CD4-positive, alpha-beta T cell (primary cell): ENCODE measurements at regions not wholly inside any gene's neighbourhood (a gene's known extent, or its start where the extent isn't known, plus 50 kb on each side); places are given as distances from the start of the nearest gene placed in this dataset.

Experiments
- ATAC-seq: fragments of 200-7000 bp; cut with Tn5 transposase; one replicate; pipeline ENCODE4 v1.10.0; 2022; ENCODE audit warnings: mild to moderate bottlenecking; ENCODE audit not compliant: poor library complexity
- CTCF ChIA-PET: fragments of 350-600 bp; sonication (Branson Sonifier 250); formaldehyde crosslinking; loops from one replicate; lab custom pipeline; 2021; ENCODE audit warnings: antibody characterized with exemption, inconsistent platforms; lab: Charles Lee
- POLR2A ChIA-PET: fragments of 350-600 bp; sonication (Branson Sonifier 250); formaldehyde crosslinking; loops from one replicate; lab custom pipeline; 2021; ENCODE audit warnings: antibody characterized with exemption, inconsistent platforms; lab: Charles Lee
- DNase-seq, 14 experiments: peaks; one replicate each; pipeline ENCODE4 v3.0.0-alpha.2; 2013 to 2020; ENCODE audit warnings: mixed read lengths in 2 of 14
- H3K27ac ChIP-seq, 2 donors: one replicate each; pipeline versions ENCODE4 v1.5.1 to v1.7.0; 2013; ENCODE audit warnings: low read length in 2 of 2, low read depth in 1 of 2, mild to moderate bottlenecking in 1 of 2
- H3K27me3 ChIP-seq, 2 experiments: 1 replicate in 1 of 2; 2 replicates in 1 of 2; pipeline versions ENCODE4 v1.6.1 to v1.7.0; 2013; ENCODE audit warnings: low read length in 2 of 2, control low read depth in 1 of 2, mild to moderate bottlenecking in 1 of 2, moderate library complexity in 1 of 2; ENCODE audit not compliant: insufficient read depth in 2 of 2, control insufficient read depth in 1 of 2
- H3K36me3 ChIP-seq: one replicate; pipeline ENCODE4 v1.6.1; 2013; ENCODE audit warnings: low read length, control low read depth; ENCODE audit not compliant: insufficient read depth
- H3K4me1 ChIP-seq: one replicate; pipeline ENCODE4 v1.6.1; 2013; ENCODE audit warnings: low read length, control low read depth; ENCODE audit not compliant: insufficient read depth
- H3K4me3 ChIP-seq: one replicate; pipeline ENCODE4 v1.5.1; 2013; ENCODE audit warnings: mild to moderate bottlenecking, low read length, moderate library complexity
- H3K9me3 ChIP-seq, 2 experiments: 1 replicate in 1 of 2; 2 replicates in 1 of 2; pipeline versions ENCODE4 v1.6.1 to v1.7.0; 2013; ENCODE audit warnings: low read length in 2 of 2, mild to moderate bottlenecking in 2 of 2, control low read depth in 1 of 2, moderate library complexity in 1 of 2; ENCODE audit not compliant: control insufficient read depth in 1 of 2, insufficient read depth in 1 of 2
- H3K27ac Mint-ChIP-seq: one replicate; pipeline ENCODE4 v1.8.0; 2020; ENCODE audit warnings: mixed read lengths
- H3K27me3 Mint-ChIP-seq: one replicate; pipeline ENCODE4 v1.8.0; 2021; ENCODE audit warnings: mixed read lengths
- H3K36me3 Mint-ChIP-seq: one replicate; pipeline ENCODE4 v1.8.0; 2021; ENCODE audit warnings: low read depth, mixed read lengths
- H3K4me1 Mint-ChIP-seq: one replicate; pipeline ENCODE4 v1.8.0; 2021; ENCODE audit warnings: low read depth, mixed read lengths
- H3K4me3 Mint-ChIP-seq: one replicate; pipeline ENCODE4 v1.8.0; 2020; ENCODE audit warnings: mild to moderate bottlenecking, mixed read lengths
- H3K9me3 Mint-ChIP-seq: one replicate; pipeline ENCODE4 v1.8.0; 2020; ENCODE audit warnings: mixed read lengths
- intact Hi-C, 2 experiments: fragments of 100-400 bp; cut with DNase I in 1 of 2; cut with micrococcal nuclease in 1 of 2; formaldehyde crosslinking; loops; one replicate each; pipeline versions ENCODE4 v1.15.1 to v1.9.0; 2023 to 2025; cut with DNase I, micrococcal nuclease
- TF ChIP-seq, protein P1 (sequence below): fragments of 200-600 bp; IDR thresholded peaks from one replicate; pipeline ENCODE4 v1.8.0; 2022; ENCODE audit warnings: antibody characterized with exemption, mild to moderate bottlenecking

- Histone ChIP-seq H3K27me3 (no peaks in the 10 kb centered on the region), H3K4me3 (no peak overlapping the region), H3K9me3 (peaks cover 0 to 11% of the 10 kb centered on the region in 2 experiments), H3K4me1 (no peaks in the 10 kb centered on the region), H3K27ac (no peak overlapping the region), H3K36me3 (no peaks in the 10 kb centered on the region)
- ATAC-seq (no peak), DNase-seq (no peak)
- POLR2A ChIA-PET = no interaction called here
- H3K4me3 Mint-ChIP-seq = no peak overlapping the region
- intact Hi-C loops = no loop called here
- TF ChIP-seq, protein P1, sequence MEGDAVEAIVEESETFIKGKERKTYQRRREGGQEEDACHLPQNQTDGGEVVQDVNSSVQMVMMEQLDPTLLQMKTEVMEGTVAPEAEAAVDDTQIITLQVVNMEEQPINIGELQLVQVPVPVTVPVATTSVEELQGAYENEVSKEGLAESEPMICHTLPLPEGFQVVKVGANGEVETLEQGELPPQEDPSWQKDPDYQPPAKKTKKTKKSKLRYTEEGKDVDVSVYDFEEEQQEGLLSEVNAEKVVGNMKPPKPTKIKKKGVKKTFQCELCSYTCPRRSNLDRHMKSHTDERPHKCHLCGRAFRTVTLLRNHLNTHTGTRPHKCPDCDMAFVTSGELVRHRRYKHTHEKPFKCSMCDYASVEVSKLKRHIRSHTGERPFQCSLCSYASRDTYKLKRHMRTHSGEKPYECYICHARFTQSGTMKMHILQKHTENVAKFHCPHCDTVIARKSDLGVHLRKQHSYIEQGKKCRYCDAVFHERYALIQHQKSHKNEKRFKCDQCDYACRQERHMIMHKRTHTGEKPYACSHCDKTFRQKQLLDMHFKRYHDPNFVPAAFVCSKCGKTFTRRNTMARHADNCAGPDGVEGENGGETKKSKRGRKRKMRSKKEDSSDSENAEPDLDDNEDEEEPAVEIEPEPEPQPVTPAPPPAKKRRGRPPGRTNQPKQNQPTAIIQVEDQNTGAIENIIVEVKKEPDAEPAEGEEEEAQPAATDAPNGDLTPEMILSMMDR = no peak
- H3K27me3 Mint-ChIP-seq = no peaks in the 10 kb centered on the region
- H3K4me1 Mint-ChIP-seq = no peaks in the 10 kb centered on the region
- no peak overlapping the region for H3K27ac Mint-ChIP-seq
- no peaks in the 10 kb centered on the region for H3K36me3 Mint-ChIP-seq
- CTCF ChIA-PET = no interaction called here
- peaks cover 9% of the 10 kb centered on the region for H3K9me3 Mint-ChIP-seq
Measured at GRCh38 chr5:4676934-4677333, 463.2 kb upstream of the ADAMTS16 start.

DNA sequence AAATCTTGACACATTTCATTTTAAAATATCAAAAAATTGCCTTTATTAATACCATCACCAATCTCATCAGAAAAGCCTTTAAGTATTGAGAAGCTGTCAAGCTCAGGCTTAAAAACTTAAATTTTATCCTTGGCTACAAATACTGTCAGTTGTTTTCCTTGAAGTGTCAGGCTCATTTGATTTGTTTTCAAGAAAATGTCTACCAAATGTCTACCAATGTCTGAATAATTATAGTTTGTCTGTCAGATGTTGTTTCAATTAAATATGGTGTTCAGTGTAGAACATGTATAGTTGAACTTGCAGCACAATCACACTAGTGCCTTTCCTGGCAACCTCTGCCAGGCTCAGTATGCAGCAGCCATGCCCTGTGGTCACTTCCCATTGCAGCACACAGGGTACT lies 455.2 kb upstream of the ADAMTS16 start:
- Histone ChIP-seq H3K4me3 (no peak overlapping the region), H3K27me3 (no peaks in the 10 kb centered on the region), H3K9me3 (peaks cover 0 to 10% of the 10 kb centered on the region in 2 experiments), H3K4me1 (no peaks in the 10 kb centered on the region), H3K27ac (no peak overlapping the region), H3K36me3 (no peaks in the 10 kb centered on the region)
- H3K4me1 Mint-ChIP-seq = no peaks in the 10 kb centered on the region
- H3K36me3 Mint-ChIP-seq = no peaks in the 10 kb centered on the region
- ChIA-PET CTCF (no interaction called here), POLR2A (no interaction called here)
- no peak for DNase-seq
- intact Hi-C loops = no loop called here
- TF ChIP-seq, protein P1 = no peak
- H3K27me3 Mint-ChIP-seq = no peaks in the 10 kb centered on the region
- peaks cover 12% of the 10 kb centered on the region for H3K9me3 Mint-ChIP-seq
- H3K4me3 Mint-ChIP-seq = no peak overlapping the region
- ATAC-seq = no peak
- H3K27ac Mint-ChIP-seq = no peak overlapping the region

DNA sequence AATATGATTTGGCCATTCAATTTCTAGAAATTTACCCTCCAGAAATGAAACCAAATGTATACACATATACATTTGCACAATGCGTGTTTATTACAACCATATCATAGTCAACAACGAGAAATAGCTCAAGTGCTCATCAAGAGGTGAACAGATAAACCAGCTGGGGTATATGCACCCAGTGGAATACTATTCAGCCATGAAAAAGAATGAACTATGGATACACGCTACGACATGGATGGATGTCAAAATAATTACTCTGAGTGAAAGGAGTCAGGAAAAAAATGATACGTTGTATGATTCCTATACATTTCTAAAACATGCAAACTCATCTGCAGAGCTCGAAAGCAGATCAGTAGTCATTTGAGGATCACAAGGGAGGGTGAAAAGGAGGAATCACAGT lies 441.5 kb upstream of the ADAMTS16 start:
- no peak for DNase-seq
- Histone ChIP-seq H3K27ac (no peak overlapping the region), H3K27me3 (no peaks in the 10 kb centered on the region), H3K4me1 (no peaks in the 10 kb centered on the region), H3K4me3 (no peak overlapping the region), H3K36me3 (no peaks in the 10 kb centered on the region), H3K9me3 (peaks cover 0 to 4% of the 10 kb centered on the region in 2 experiments)
- Mint-ChIP-seq H3K4me1 (no peaks in the 10 kb centered on the region), H3K9me3 (peaks cover 8% of the 10 kb centered on the region), H3K27me3 (no peaks in the 10 kb centered on the region), H3K27ac (no peak overlapping the region), H3K4me3 (no peak overlapping the region), H3K36me3 (no peaks in the 10 kb centered on the region)
- TF ChIP-seq, protein P1 = no peak
- ChIA-PET CTCF (no interaction called here), POLR2A (no interaction called here)
- intact Hi-C loops = no loop called here
- ATAC-seq = no peak
